ENCODE measurements at regions not wholly inside any gene's neighbourhood (a gene's known extent, or its start where the extent isn't known, plus 50 kb on each side); places are given as distances from the start of the nearest gene placed in this dataset.

GRCh38 chr20:39605908-39606307 is 643.8 kb downstream of the DHX35 start:
- peaks cover 0 to 4% (median 0%) of the 10 kb centered on the region in 5 donors for H3K27me3 ChIP-seq (ENCODE audit: control insufficient read depth in 5 of 5, insufficient read depth in 4 of 5, low read length in 5 of 5)
- no peak overlapping the region for H3K4me3 ChIP-seq (ENCODE audit: low read depth in 1 of 5, low read length in 5 of 5)
- peaks cover 0 to 9% (median 0%) of the 10 kb centered on the region in 5 donors for H3K9me3 ChIP-seq (ENCODE audit: control insufficient read depth in 5 of 5, low read length in 5 of 5)
- H3K9ac ChIP-seq (ENCODE audit: low read length in 5 of 5), result no peak overlapping the region
- no peaks in the 10 kb centered on the region for H3K36me3 ChIP-seq (ENCODE audit: control insufficient read depth in 5 of 5, insufficient read depth in 5 of 5, low read length in 5 of 5)
- H3K27ac ChIP-seq (ENCODE audit: low read depth, low read length), result no peak overlapping the region
- H3K4me1 ChIP-seq (ENCODE audit: control insufficient read depth in 5 of 5, insufficient read depth in 5 of 5, low read length in 5 of 5), result no peaks in the 10 kb centered on the region

- no peaks in the 10 kb centered on the region for H3K4me1 ChIP-seq (ENCODE audit: control insufficient read depth in 5 of 5, insufficient read depth in 5 of 5, low read length in 5 of 5)
- no peak overlapping the region for H3K4me3 ChIP-seq (ENCODE audit: low read depth in 1 of 5, low read length in 5 of 5)
- H3K9ac ChIP-seq (ENCODE audit: low read length in 5 of 5), result no peak overlapping the region
- H3K9me3 ChIP-seq (ENCODE audit: control insufficient read depth in 5 of 5, low read length in 5 of 5), result peaks cover 0 to 5% (median 0%) of the 10 kb centered on the region in 5 donors
- H3K27ac ChIP-seq (ENCODE audit: low read depth, low read length), result no peak overlapping the region
- H3K27me3 ChIP-seq (ENCODE audit: control insufficient read depth in 5 of 5, insufficient read depth in 4 of 5, low read length in 5 of 5), result peaks cover 0 to 4% (median 0%) of the 10 kb centered on the region in 5 donors
- H3K36me3 ChIP-seq (ENCODE audit: control insufficient read depth in 5 of 5, insufficient read depth in 5 of 5, low read length in 5 of 5), result no peaks in the 10 kb centered on the region
These were observed 643.2 kb downstream of the DHX35 start for GRCh38 chr20:39605361-39605760.

- H3K4me1 ChIP-seq (ENCODE audit: control insufficient read depth in 5 of 5, insufficient read depth in 5 of 5, low read length in 5 of 5), result no peaks in the 10 kb centered on the region
- peaks cover 0 to 4% (median 0%) of the 10 kb centered on the region in 5 donors for H3K27me3 ChIP-seq (ENCODE audit: control insufficient read depth in 5 of 5, insufficient read depth in 4 of 5, low read length in 5 of 5)
- no peaks in the 10 kb centered on the region for H3K36me3 ChIP-seq (ENCODE audit: control insufficient read depth in 5 of 5, insufficient read depth in 5 of 5, low read length in 5 of 5)
- no peaks in the 10 kb centered on the region for H3K9me3 ChIP-seq (ENCODE audit: control insufficient read depth in 5 of 5, low read length in 5 of 5)
- H3K4me3 ChIP-seq (ENCODE audit: low read depth in 1 of 5, low read length in 5 of 5), result no peak overlapping the region
- H3K27ac ChIP-seq (ENCODE audit: low read depth, low read length), result no peak overlapping the region
- no peak overlapping the region for H3K9ac ChIP-seq (ENCODE audit: low read length in 5 of 5)
These were observed 641.1 kb downstream of the DHX35 start for GRCh38 chr20:39603219-39603618.

GRCh38 chr20:39602649-39603048 is 640.5 kb downstream of the DHX35 start:
- H3K4me3 ChIP-seq (ENCODE audit: low read depth in 1 of 5, low read length in 5 of 5), result no peak overlapping the region
- no peak overlapping the region for H3K9ac ChIP-seq (ENCODE audit: low read length in 5 of 5)
- H3K27me3 ChIP-seq (ENCODE audit: control insufficient read depth in 5 of 5, insufficient read depth in 4 of 5, low read length in 5 of 5), result peaks cover 0 to 4% (median 0%) of the 10 kb centered on the region in 5 donors
- no peaks in the 10 kb centered on the region for H3K4me1 ChIP-seq (ENCODE audit: control insufficient read depth in 5 of 5, insufficient read depth in 5 of 5, low read length in 5 of 5)
- no peaks in the 10 kb centered on the region for H3K9me3 ChIP-seq (ENCODE audit: control insufficient read depth in 5 of 5, low read length in 5 of 5)
- H3K27ac ChIP-seq (ENCODE audit: low read depth, low read length), result no peak overlapping the region
- H3K36me3 ChIP-seq (ENCODE audit: control insufficient read depth in 5 of 5, insufficient read depth in 5 of 5, low read length in 5 of 5), result no peaks in the 10 kb centered on the region

GRCh38 chr20:39600871-39601270 is 638.7 kb downstream of the DHX35 start:
- Histone ChIP-seq H3K4me1 (ENCODE audit: control insufficient read depth in 5 of 5, insufficient read depth in 5 of 5, low read length in 5 of 5) (no peaks in the 10 kb centered on the region), H3K27ac (ENCODE audit: low read depth, low read length) (no peak overlapping the region), H3K9ac (ENCODE audit: low read length in 5 of 5) (no peak overlapping the region), H3K4me3 (ENCODE audit: low read depth in 1 of 5, low read length in 5 of 5) (no peak overlapping the region), H3K9me3 (ENCODE audit: control insufficient read depth in 5 of 5, low read length in 5 of 5) (no peaks in the 10 kb centered on the region), H3K36me3 (ENCODE audit: control insufficient read depth in 5 of 5, insufficient read depth in 5 of 5, low read length in 5 of 5) (no peaks in the 10 kb centered on the region), H3K27me3 (ENCODE audit: control insufficient read depth in 5 of 5, insufficient read depth in 4 of 5, low read length in 5 of 5) (peaks cover 0 to 4% (median 0%) of the 10 kb centered on the region in 5 donors)

GRCh38 chr20:39600156-39600555 is 638.0 kb downstream of the DHX35 start:
- Histone ChIP-seq H3K4me3 (ENCODE audit: low read depth in 1 of 5, low read length in 5 of 5) (no peak overlapping the region), H3K9ac (ENCODE audit: low read length in 5 of 5) (no peak overlapping the region), H3K4me1 (ENCODE audit: control insufficient read depth in 5 of 5, insufficient read depth in 5 of 5, low read length in 5 of 5) (no peaks in the 10 kb centered on the region), H3K27ac (ENCODE audit: low read depth, low read length) (no peak overlapping the region), H3K36me3 (ENCODE audit: control insufficient read depth in 5 of 5, insufficient read depth in 5 of 5, low read length in 5 of 5) (no peaks in the 10 kb centered on the region), H3K27me3 (ENCODE audit: control insufficient read depth in 5 of 5, insufficient read depth in 4 of 5, low read length in 5 of 5) (peaks cover 0 to 4% (median 0%) of the 10 kb centered on the region in 5 donors), H3K9me3 (ENCODE audit: control insufficient read depth in 5 of 5, low read length in 5 of 5) (no peaks in the 10 kb centered on the region)

- H3K4me3 ChIP-seq (ENCODE audit: low read depth in 1 of 5, low read length in 5 of 5), result no peak overlapping the region
- H3K36me3 ChIP-seq (ENCODE audit: control insufficient read depth in 5 of 5, insufficient read depth in 5 of 5, low read length in 5 of 5), result no peaks in the 10 kb centered on the region
- no peaks in the 10 kb centered on the region for H3K9me3 ChIP-seq (ENCODE audit: control insufficient read depth in 5 of 5, low read length in 5 of 5)
- H3K27me3 ChIP-seq (ENCODE audit: control insufficient read depth in 5 of 5, insufficient read depth in 4 of 5, low read length in 5 of 5), result no peaks in the 10 kb centered on the region
- H3K4me1 ChIP-seq (ENCODE audit: control insufficient read depth in 5 of 5, insufficient read depth in 5 of 5, low read length in 5 of 5), result peaks cover 0 to 7% (median 4%) of the 10 kb centered on the region in 5 donors
- H3K9ac ChIP-seq (ENCODE audit: low read length in 5 of 5), result no peak overlapping the region
- no peak overlapping the region for H3K27ac ChIP-seq (ENCODE audit: low read depth, low read length)
These were observed 634.4 kb downstream of the DHX35 start for GRCh38 chr20:39596554-39596953.

GRCh38 chr20:39592371-39592770 is 630.2 kb downstream of the DHX35 start:
- Histone ChIP-seq H3K4me1 (ENCODE audit: control insufficient read depth in 5 of 5, insufficient read depth in 5 of 5, low read length in 5 of 5) (peaks cover 0 to 23% (median 4%) of the 10 kb centered on the region in 5 donors), H3K36me3 (ENCODE audit: control insufficient read depth in 5 of 5, insufficient read depth in 5 of 5, low read length in 5 of 5) (no peaks in the 10 kb centered on the region), H3K27me3 (ENCODE audit: control insufficient read depth in 5 of 5, insufficient read depth in 4 of 5, low read length in 5 of 5) (peaks cover 0 to 5% (median 0%) of the 10 kb centered on the region in 5 donors), H3K27ac (ENCODE audit: low read depth, low read length) (no peak overlapping the region), H3K4me3 (ENCODE audit: low read depth in 1 of 5, low read length in 5 of 5) (no peak overlapping the region), H3K9ac (ENCODE audit: low read length in 5 of 5) (no peak overlapping the region), H3K9me3 (ENCODE audit: control insufficient read depth in 5 of 5, low read length in 5 of 5) (no peaks in the 10 kb centered on the region)

- Histone ChIP-seq H3K4me3 (ENCODE audit: low read depth in 1 of 5, low read length in 5 of 5) (no peak overlapping the region), H3K36me3 (ENCODE audit: control insufficient read depth in 5 of 5, insufficient read depth in 5 of 5, low read length in 5 of 5) (no peaks in the 10 kb centered on the region), H3K9me3 (ENCODE audit: control insufficient read depth in 5 of 5, low read length in 5 of 5) (no peaks in the 10 kb centered on the region), H3K27me3 (ENCODE audit: control insufficient read depth in 5 of 5, insufficient read depth in 4 of 5, low read length in 5 of 5) (peaks cover 0 to 5% (median 0%) of the 10 kb centered on the region in 5 donors), H3K4me1 (ENCODE audit: control insufficient read depth in 5 of 5, insufficient read depth in 5 of 5, low read length in 5 of 5) (peaks cover 0 to 27% (median 4%) of the 10 kb centered on the region in 5 donors), H3K27ac (ENCODE audit: low read depth, low read length) (no peak overlapping the region), H3K9ac (ENCODE audit: low read length in 5 of 5) (no peak overlapping the region)
These were observed 626.1 kb downstream of the DHX35 start for GRCh38 chr20:39588148-39588757.

GRCh38 chr20:39581034-39581433 is 618.9 kb downstream of the DHX35 start:
- Histone ChIP-seq H3K36me3 (ENCODE audit: control insufficient read depth in 5 of 5, insufficient read depth in 5 of 5, low read length in 5 of 5) (no peaks in the 10 kb centered on the region), H3K27ac (ENCODE audit: low read depth, low read length) (no peak overlapping the region), H3K9ac (ENCODE audit: low read length in 5 of 5) (no peak overlapping the region)

More at GRCh38 chr20:39581034-39581433, 618.9 kb downstream of the DHX35 start:
- H3K27me3 ChIP-seq (ENCODE audit: control insufficient read depth in 5 of 5, insufficient read depth in 4 of 5, low read length in 5 of 5), result no peaks in the 10 kb centered on the region
- no peak overlapping the region for H3K4me3 ChIP-seq (ENCODE audit: low read depth in 1 of 5, low read length in 5 of 5)
- peaks cover 0 to 8% (median 0%) of the 10 kb centered on the region in 5 donors for H3K4me1 ChIP-seq (ENCODE audit: control insufficient read depth in 5 of 5, insufficient read depth in 5 of 5, low read length in 5 of 5)
- no peaks in the 10 kb centered on the region for H3K9me3 ChIP-seq (ENCODE audit: control insufficient read depth in 5 of 5, low read length in 5 of 5)

All from subcutaneous abdominal adipose tissue (tissue), 5 donors.